HG02623 (cell line): ENCODE measurements at regions not wholly inside any gene's neighbourhood (a gene's known extent, or its start where the extent isn't known, plus 50 kb on each side); places are given as distances from the start of the nearest gene placed in this dataset.
"Not testable (repeated sequence)": the region's sequence is repeated elsewhere in the genome, so short reads cannot be mapped to it uniquely, and the experiment has no call there.

Source experiments
- ATAC-seq: cut with Tn5 transposase; IDR thresholded peaks from one replicate; pipeline ENCODE4 v1.9.1; 2021; ENCODE audit warnings: moderate library complexity; ENCODE audit not compliant: unreplicated experiment

DNA sequence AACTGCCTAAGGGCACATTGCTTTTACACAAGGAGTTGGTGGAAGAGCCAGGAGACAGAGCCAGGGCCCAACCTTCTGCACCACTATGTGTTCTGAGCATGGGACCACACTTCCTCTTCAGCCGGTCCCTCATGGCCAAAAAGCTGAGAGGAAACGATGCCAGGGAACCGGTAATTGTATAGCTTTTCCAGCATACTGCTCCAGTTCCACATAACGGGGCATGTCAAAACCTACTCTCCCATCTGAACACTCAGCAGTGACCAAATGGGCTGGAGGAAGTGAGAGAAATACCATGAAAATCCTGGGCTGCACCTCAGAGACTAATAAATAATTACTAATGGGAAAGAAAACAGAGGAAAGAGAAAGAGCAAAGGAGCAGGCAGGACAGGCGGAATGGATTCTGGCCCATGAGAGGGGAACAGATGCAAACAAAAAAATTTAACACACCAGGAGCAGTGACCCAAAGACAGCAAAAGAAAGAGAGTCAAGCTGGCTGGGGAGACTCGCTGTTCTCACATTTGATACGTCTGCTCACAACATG is 52.0 kb upstream of the BMP2 start:
- ATAC-seq = no peak

DNA sequence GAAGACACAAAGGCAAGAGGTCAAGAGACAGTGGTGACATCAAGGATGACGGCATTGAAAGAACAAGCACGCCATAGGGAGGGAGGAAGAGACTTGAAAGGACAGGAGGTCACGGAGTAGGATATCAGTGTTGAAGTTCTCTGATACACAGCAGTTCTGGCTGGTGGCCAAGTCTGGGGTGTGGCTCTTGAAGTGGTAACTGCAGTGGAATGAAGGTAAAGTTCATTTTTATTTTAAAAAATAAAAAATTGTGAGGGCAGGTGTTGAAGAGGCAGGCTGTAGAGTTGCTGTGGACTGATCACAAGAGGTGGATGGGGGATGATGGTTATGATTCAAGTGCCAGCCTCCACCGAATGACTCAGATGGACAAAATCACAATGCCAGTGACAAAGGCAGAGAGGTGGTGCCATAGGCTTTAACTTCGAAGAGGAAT is 53.2 kb upstream of the BMP2 start:
- no peak for ATAC-seq

DNA sequence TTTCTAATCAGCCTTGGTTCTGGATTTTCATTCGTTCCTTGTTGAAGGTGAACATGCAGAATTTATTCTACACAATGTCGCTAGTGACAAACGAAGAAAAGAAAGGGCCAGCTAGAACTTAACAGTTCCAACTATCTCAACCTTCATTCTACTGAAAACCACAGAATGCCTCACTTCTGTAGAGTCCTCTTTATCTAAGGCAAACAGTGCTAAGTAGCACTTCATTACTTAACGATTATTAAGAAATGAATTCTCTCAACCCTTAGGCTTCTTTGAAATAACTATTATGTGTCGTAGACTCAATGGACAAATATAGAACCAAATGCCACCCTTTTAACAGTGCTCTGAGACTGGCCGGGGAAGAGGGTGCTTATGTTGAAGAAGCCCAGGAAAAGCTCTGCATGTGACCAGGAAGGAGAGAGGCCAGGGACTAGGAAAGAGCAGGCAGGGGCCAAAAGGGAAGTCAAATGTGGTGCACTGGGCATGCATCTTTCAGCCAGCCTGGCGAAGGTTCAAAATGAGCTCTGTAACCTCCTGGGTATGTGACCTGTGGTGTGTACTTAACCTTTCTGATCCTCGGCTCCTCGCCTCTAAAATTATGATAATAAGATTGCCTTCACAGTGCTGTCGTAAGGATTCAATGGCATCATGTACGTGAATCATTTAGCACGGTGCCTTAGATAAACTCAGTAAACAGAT is 55.4 kb upstream of the BMP2 start:
- no peak for ATAC-seq

DNA sequence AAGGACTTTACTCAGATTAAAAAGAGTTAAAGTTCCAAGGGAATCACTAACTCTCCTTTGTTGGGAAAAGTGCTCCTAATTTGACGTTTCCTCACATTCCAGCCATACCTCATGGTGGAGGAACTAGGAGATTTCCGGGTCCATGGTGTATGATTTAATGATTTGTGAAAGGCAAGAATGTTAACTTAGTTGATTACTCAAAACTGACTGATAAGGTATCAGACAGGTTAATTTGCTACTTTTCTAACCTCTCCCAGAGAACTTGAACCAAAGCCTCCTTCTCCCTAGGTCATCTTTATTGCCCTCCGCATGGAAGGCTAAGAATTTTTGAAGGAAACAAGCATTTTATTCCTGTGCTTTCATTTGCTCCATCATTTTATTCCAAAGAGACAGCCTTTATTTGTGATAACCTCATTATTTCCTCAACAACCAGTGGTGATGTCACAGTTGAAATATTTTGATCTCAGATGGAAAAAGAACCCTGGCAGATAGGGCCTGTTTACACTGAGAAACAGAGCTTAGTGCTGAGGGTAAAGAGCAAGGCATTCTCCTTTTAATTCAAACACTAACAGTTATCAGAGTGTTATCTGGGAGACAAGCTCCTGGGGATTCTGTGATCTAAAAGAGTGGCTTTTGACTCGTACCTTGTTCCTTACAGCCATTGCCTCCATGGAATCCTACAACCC is 57.4 kb upstream of the BMP2 start:
- ATAC-seq = no peak

DNA sequence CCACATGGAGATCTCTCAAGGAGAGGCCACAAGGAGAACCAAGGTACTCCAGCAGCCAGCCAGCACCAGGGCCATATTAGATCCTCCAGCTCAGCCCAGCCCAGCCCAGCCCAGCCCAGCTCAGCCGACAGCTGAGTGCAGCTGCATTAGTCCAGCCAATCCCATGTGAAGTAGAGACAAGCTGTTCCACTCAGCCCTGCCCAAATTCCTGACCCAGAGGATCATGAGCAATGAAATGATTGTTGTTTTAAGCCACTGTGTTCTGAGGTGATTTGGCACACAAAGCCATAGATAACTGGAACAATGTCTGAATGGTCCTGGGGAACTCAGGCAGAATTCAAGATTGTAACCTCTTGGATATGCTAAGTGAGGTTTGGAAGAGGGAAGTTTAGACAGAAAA is 59.5 kb upstream of the BMP2 start:
- ATAC-seq = no peak

DNA sequence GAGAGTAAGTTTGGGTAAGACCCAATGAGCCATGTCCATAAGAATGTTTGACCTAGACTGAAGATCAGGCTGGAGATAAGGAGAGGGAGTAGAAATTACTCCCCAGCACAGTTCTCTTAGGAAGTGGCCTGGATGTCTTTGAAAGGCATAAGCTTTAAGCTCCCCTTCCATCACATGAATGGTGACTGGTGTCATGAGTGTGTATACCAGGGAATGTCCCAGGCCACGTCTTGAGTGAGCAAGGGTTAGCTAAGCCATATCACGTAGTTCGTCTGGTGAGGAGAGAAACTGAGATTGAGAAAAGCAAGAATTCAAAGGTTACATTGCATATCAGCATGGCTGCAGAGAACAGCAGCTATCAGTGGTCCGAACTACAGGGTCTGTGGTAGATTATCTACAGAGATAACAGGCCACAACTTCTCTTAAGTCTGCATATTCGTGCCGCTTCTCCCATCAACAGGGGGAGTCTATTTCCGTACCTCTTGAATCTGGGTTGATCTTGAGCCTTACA is 60.1 kb upstream of the BMP2 start:
- ATAC-seq = no peak

DNA sequence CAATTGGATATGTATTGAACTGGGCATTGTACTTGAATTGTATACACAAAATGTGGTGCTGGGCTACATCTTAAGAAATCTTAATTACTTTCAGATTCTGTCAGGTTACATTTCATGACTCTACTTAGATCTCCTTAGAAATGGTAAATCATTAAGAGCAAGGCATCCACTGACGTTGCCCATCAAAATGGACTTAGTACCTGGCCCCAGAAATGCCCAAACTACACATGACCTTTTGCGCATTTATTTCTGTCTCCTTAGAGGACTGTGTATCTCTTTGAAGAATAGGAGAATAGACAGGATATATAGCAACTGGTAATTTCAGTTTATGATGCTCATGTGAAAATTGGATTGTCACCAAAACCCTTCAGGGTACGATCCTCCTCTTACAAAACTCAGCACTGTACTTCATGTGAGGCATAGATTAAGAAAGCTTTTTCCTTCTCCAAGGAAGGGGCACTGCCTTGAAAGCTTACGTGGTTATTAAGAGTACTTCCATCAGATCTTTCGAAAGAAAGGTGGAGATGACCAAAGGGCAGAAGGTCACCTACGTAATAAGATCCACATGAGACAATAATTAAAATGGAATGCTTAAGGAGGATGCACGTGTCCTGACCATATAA is 61.4 kb upstream of the BMP2 start:
- no peak for ATAC-seq

DNA sequence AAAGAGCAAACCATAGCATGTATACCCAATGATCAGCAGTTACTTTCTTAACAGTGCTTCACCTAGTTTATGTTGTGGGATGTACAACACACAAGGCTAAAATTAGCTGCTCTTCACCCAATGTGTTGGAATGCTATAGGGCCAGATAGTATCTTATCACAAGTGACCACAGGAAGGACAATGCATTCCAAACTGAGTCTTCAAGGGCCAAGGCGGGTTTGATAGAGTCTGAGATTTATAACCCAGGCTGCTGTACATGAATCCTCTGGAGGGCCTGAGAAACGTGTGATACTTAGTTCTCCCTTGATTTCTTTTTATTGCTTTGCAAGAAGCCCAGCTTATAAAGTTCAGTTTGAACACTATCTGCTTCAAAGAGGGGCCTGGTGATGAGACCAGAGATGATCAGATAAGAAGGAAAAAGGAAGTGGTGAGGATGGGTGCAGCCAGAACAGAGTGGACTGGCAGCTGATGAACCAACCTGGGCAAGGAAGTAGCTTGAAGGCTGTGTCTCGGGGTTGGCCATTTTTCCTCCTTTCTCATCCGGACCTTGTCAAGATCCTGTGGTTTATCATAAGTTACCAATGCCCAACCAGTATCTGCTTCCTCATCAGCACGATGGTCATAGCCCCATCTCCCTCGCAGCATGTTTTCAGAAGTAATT is 62.2 kb upstream of the BMP2 start:
- ATAC-seq = no peak

DNA sequence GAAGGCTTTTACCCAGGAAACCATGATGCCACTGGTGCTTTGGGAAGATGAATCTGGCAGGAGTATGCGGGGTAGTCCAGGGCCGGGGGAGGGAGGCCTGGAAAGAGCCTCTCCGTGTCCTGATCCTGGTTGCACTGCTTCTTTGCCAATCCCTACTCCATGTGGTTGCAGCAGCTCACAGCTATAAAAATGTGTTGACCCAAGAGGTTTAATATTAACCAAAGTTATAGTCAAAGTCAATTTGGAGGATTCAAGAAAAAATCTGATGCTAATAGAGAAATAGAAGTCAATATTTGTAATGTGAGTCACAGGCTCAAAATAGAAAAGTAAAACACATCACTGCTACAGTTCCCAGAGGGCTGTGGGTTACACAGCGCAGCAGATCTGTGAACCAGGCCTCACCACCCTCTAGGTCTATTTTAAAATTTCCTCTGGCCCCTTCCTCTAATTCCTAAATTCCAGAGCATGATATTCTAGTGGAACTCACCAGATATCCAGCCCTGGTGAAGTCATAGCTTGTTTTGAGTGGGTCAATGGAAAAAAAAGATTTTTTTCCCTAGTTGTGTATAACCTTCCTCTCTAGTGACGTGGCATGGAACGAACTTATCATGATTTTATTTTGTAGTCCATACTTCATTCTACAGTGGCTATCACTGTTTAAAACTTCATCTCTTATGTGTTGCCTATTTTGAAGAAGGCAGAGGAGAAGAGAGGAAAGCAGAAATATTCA is 63.2 kb upstream of the BMP2 start:
- ATAC-seq = no peak

DNA sequence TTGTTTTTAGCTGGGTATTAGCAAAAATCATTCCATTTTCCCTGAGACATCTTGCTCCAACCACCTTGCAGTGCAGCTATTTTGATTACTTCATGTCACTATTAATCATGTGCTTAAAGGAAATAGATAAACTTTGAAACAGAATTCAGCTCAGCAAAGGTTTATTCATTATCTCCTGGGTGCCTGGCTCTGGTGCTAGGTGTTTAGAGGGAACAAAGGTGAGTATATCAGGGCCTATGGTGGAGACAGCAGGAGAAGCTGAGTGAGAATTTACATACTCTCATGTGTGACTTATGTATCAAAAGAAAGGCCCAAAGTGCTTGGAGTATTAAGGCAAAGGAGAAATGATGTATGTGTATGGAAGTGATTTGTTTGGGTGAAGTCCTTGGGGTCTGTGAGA is 63.8 kb upstream of the BMP2 start:
- no peak for ATAC-seq

DNA sequence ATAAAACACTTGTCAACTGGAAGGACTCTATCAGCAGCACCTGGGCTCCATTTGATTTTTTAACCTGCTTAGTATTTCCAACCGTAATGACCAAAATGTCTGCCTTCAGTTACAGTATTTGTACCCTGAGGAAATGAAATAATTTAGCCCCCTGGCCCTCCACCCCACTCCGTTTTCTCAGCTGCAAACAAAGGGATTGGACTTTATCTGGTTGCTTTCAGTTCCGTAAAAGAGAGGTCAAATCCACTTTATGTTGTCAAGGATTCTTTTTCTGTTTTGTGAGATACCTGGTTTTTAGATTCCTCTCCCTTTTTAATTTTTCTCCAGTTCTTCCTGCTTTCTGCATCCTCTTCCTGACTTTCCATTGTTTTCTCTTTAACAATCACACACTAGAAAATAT is 64.4 kb upstream of the BMP2 start:
- ATAC-seq = no peak

DNA sequence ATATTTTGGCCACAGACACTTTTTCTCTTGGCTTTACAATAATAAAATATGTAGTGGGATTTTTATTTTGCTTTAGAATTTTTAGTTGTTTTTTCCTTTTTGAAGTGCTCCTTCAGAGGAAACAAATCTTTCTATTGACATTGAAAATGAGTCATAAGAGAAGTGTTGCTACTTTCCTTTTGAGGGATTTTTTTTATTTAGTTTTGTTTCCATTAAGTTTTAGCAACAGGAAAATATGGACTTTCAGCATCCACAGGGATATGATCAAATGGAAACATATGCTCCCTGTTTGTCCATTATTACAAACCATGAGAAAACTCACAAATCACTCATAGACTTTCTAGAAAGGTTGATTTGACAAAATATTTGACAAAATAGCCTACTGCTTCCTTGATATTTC is 65.3 kb upstream of the BMP2 start:
- no peak for ATAC-seq

DNA sequence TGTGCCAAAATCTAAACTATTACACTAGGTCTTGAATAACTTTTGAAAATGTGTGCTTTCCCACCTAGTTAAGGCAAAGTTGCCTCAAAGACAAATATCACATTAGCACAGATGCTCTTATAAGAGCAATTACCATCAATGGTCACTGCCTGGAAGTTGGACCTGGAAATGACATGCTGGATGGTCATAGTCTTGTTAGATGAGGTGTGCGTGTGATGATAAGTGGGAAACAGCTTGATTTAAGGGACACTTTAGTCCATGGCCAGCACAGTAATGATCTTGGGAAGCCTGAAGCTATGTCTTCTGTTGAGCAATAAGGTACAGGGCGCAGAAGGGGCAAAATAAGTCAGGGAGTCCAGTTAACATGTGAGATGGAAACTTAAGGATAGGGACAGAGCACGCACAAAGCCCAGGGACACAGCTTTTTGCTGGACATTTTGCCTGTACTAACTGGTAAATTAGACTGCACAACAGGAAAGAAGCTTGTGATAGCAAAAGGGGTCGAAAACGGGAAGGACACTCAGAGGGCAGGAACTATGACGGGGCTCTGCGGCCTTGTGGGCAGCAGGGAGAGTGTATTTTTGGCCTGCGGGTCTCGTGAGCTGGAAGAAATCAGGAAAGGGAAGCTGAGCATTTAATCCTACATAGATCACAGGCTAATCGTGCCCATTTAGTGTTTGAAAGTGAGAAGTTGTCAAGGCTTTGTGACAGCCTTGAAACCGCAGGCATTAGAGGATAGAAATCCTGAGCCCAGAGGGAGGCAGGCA is 66.7 kb upstream of the BMP2 start:
- no peak for ATAC-seq

DNA sequence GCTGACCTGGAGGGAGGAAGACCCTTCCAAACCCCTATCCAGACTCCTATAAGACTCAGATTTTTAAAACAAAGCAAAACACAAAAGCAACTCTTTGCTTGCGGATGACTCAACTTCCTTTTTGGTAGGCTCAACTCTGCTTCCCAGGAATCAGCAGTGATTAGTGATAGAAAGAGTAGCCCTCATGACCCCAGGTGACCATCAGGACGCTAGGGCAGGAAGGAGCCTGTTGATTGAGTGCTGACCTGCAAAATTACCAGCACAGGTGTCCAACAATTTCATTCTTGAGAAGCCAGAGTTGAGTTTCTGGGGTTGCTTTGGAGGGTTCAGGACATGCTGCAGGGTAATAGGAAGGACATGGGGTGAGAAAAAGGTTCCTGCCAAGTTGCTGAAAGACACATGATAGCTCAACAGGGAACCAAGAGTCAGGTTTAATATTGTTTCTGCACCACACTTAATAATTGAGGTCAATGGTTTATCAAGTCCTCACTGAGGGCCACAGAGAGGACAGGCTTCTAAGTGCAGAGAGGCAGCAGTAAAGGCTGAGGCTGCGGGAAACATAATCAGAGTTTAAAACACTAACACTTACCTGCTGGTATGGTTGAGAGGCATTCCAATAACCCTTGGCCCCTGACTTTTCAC is 67.4 kb upstream of the BMP2 start:
- no peak for ATAC-seq

DNA sequence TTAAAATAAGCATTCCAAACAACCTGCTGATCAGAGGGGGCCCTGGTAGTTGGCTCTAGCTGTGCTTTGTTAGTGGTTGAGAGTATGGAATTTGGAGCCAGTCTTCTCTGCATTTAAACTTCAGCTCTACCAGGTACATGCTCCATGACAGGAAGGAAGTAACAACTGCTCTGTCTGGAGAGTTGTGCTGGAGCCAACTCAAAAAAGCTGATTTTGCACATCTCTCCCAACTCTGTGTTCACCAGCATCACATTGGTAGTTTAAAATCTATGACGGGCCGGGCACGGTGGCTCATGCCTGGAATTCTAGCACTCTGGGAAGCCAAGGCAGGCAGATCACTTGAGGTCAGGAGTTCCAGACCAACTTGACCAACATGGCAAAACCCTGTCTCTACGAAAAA is 68.8 kb upstream of the BMP2 start:
- ATAC-seq = no peak

DNA sequence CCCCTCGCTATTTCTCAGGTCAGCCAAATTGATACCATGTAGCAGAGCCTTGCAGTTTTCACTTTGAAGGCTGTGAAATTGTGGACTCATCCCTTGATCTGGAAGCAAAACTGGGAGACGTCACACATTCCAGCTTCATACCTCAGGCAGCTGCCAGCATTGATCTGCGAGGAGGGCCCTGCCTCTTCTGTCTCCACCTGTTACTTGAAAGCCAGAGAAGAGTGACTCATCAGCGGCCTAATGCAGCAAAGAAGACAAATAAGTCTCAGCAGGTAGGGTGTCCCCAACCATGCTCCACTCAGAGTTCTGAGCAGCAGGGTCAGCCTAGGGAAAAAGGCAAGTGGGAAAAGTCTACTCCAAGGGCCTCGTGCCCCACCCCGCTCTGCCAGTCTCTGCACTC is 69.4 kb upstream of the BMP2 start:
- no peak for ATAC-seq

DNA sequence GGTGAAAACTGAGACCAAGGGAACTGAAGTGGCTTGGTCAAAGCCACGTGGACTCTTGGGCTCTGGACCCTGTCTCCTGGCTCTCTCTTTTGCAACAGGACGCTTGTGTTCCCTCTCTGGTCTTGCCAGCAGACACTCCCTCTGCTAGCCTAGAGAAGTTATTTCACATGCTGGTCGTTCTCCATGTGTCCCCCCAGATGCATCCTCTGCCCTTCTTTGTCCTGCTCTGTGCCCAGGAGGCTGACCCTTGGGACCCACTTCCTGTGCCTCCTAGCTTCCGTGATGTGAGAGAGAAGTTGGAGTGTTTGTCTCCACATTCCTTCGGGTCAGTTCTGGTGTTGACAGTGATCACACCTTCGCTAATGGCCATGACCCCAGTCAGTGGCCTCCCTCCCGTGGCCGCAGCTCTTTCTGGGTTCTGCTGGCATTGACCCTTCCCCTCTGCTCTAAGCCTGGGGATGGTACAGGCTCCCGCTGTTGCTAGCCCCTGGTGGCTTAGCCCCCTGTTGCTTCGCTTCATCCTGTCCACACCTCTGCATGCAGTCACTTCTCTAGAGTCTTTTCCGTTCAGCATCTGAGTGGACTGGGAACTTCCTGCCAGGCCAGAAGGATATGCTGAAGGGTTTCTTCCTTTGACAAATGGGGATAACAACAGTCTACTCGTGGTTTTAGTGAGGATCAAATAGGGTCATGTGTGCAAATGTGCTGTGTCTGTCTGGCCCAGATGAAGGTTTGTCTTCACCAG is 70.1 kb upstream of the BMP2 start:
- ATAC-seq = no peak

DNA sequence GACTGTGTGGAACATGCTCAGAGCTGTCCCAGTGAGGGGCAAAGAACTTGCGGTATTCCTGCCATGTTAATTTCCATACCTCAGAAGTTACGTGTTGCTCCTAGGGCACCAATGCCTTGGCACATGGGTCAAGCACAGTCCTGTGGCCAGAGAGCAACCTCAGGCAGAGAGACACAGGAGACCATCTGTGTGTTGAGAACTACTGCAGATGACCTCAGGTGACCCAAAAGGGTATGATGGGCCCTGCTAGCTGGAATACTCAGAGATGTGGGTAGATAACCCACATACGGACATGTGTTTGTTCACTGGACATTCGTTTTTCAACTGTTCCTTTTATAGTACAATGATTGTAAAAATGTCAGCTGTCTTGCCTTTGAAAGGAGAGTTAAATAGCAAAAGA is 71.5 kb upstream of the BMP2 start:
- no peak for ATAC-seq

DNA sequence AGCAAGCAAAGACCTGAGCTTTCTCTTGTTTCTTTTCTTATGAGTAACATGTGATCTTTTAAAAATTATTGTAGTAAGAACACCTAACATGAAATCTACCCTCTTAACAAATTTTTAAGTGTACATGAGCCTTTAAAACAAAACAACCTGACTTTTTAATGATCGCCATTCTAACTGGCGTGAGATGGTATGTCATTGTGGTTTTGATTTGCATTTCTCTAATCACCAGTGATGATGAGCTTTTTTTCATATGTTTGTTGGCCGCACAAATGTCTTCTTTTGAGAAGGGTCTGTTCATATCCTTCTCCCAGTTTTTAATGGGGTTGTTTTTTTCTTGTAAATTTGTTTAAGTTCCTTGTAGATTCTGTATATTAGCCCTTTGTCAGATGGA is 73.7 kb upstream of the BMP2 start:
- not testable (repeated sequence) for ATAC-seq
